Uterus (tissue), 3 donors: ENCODE measurements at regions not wholly inside any gene's neighbourhood (a gene's known extent, or its start where the extent isn't known, plus 50 kb on each side); places are given as distances from the start of the nearest gene placed in this dataset.
A peak's percentile ranks its signal among the peaks of the same experiment; 100 is the strongest.

Experiments used
- DNase-seq, 2 donors: peaks; one replicate each; pipeline ENCODE4 v3.0.0-alpha.2; 2019 to 2020
- H3K27ac ChIP-seq, 2 donors: fragments of 200-600 bp; sonication (generic); 1 replicate in 1 of 2; 2 replicates in 1 of 2; pipeline ENCODE4 v1.5.1; 2016 to 2018
- H3K27me3 ChIP-seq, 2 donors: fragments of 200-600 bp; sonication (generic); one replicate each; pipeline ENCODE4 v1.5.1; 2018 to 2019; ENCODE audit warnings: control low read depth in 1 of 2
- H3K36me3 ChIP-seq, 2 donors: fragments of 200-600 bp; sonication (generic); one replicate each; pipeline ENCODE4 v1.5.1; 2019; ENCODE audit warnings: control low read depth in 1 of 2
- H3K4me1 ChIP-seq, 2 donors: fragments of 200-600 bp; sonication (generic); one replicate each; pipeline ENCODE4 v1.5.1; 2018 to 2019; ENCODE audit warnings: control low read depth in 1 of 2
- H3K4me3 ChIP-seq, 2 donors: fragments of 200-600 bp; sonication (generic); 1 replicate in 1 of 2; 2 replicates in 1 of 2; pipeline ENCODE4 v1.5.1; 2018 to 2019; ENCODE audit warnings: mild to moderate bottlenecking in 1 of 2
- H3K9me3 ChIP-seq, 2 donors: fragments of 200-600 bp; sonication (generic); one replicate each; pipeline ENCODE4 v1.5.1; 2019; ENCODE audit warnings: control low read depth in 1 of 2
- CTCF ChIP-seq, 4 experiments: fragments of 200-600 bp in 2 of 4; fragments of 450-650 bp in 2 of 4; sonication (generic) in 2 of 4; IDR thresholded peaks; one replicate each; pipeline ENCODE4 v1.5.1; 2016 to 2019; ENCODE audit warnings: antibody characterized with exemption in 4 of 4, mild to moderate bottlenecking in 2 of 4, moderate library complexity in 1 of 4
- POLR2A ChIP-seq, 2 donors: fragments of 450-650 bp; IDR thresholded peaks; one replicate each; pipeline ENCODE4 v1.6.1; 2016; ENCODE audit warnings: antibody characterized with exemption in 2 of 2, mild to moderate bottlenecking in 1 of 2, moderate library complexity in 1 of 2
- intact Hi-C: fragments of 100-400 bp; cut with DNase I; formaldehyde crosslinking; loops from one replicate; pipeline ENCODE4 v1.15.1; 2023; ENCODE audit warnings: low total_unique reads
- donor health status: DM: yes; HTN: yes; CAD: no.

GRCh38 chr14:87629788-87630187 is 363.2 kb downstream of the GALC start:
- no peak for DNase-seq
- Histone ChIP-seq H3K4me3 (no peak overlapping the region), H3K36me3 (no peaks in the 10 kb centered on the region), H3K27ac (peak overlapping the region; percentile 42 to 72), H3K27me3 (no peaks in the 10 kb centered on the region), H3K9me3 (no peaks in the 10 kb centered on the region), H3K4me1 (peaks cover 12 to 31% of the 10 kb centered on the region in 2 donors)
- intact Hi-C loops, result no loop called here
- TF ChIP-seq POLR2A (IDR thresholded peaks at IDR 0.05) (no peak), CTCF (IDR thresholded peaks at IDR 0.05) (no peak)

- Histone ChIP-seq H3K27me3 (no peaks in the 10 kb centered on the region), H3K4me1 (peaks cover 12 to 31% of the 10 kb centered on the region in 2 donors), H3K9me3 (no peaks in the 10 kb centered on the region), H3K4me3 (no peak overlapping the region), H3K36me3 (no peaks in the 10 kb centered on the region), H3K27ac (peak overlapping the region; percentile 27 to 72)
- no peak for DNase-seq
- intact Hi-C loops, result no loop called here
- TF ChIP-seq POLR2A (IDR thresholded peaks at IDR 0.05), result no peak
- TF ChIP-seq CTCF (IDR thresholded peaks at IDR 0.05), result no peak
Measured at GRCh38 chr14:87628780-87629179, 364.2 kb downstream of the GALC start.

- DNase-seq, result peak; percentile 49 to 58
- intact Hi-C loops, result no loop called here
- H3K27ac ChIP-seq, result peak overlapping the region; percentile 27 to 72
Measured at GRCh38 chr14:87628129-87628528, 364.9 kb downstream of the GALC start.

GRCh38 chr14:87626266-87626665 is 366.7 kb downstream of the GALC start:
- Histone ChIP-seq H3K27ac (no peak overlapping the region), H3K4me3 (no peak overlapping the region), H3K9me3 (no peaks in the 10 kb centered on the region), H3K36me3 (no peaks in the 10 kb centered on the region), H3K4me1 (peaks cover 11 to 31% of the 10 kb centered on the region in 2 donors), H3K27me3 (no peaks in the 10 kb centered on the region)
- intact Hi-C loops, result no loop called here
- no peak for DNase-seq
- TF ChIP-seq CTCF (IDR thresholded peaks at IDR 0.05) (no peak), POLR2A (IDR thresholded peaks at IDR 0.05) (no peak)

More at GRCh38 chr14:87628129-87628528, 364.9 kb downstream of the GALC start:
- H3K9me3 ChIP-seq, result no peaks in the 10 kb centered on the region
- no peak overlapping the region for H3K4me3 ChIP-seq
- no peaks in the 10 kb centered on the region for H3K36me3 ChIP-seq
- peaks cover 12 to 31% of the 10 kb centered on the region in 2 donors for H3K4me1 ChIP-seq
- TF ChIP-seq CTCF (IDR thresholded peaks at IDR 0.05), result no peak
- no peak for TF ChIP-seq POLR2A (IDR thresholded peaks at IDR 0.05)
- H3K27me3 ChIP-seq, result no peaks in the 10 kb centered on the region

- TF ChIP-seq POLR2A (IDR thresholded peaks at IDR 0.05) (no peak), CTCF (IDR thresholded peaks at IDR 0.05) (no peak)
- Histone ChIP-seq H3K27me3 (no peaks in the 10 kb centered on the region), H3K27ac (no peak overlapping the region)
Measured at GRCh38 chr14:87623616-87624015, 369.4 kb downstream of the GALC start.

More at GRCh38 chr14:87623616-87624015, 369.4 kb downstream of the GALC start:
- peaks cover 4 to 11% of the 10 kb centered on the region in 2 donors for H3K4me1 ChIP-seq
- H3K4me3 ChIP-seq, result no peak overlapping the region
- intact Hi-C loops, result no loop called here
- no peaks in the 10 kb centered on the region for H3K9me3 ChIP-seq
- no peak for DNase-seq
- H3K36me3 ChIP-seq, result no peaks in the 10 kb centered on the region
